ENCODE measurements at regions not wholly inside any gene's neighbourhood (a gene's known extent, or its start where the extent isn't known, plus 50 kb on each side); places are given as distances from the start of the nearest gene placed in this dataset.
"Not testable (repeated sequence)": the region's sequence is repeated elsewhere in the genome, so short reads cannot be mapped to it uniquely, and the experiment has no call there.

DNA sequence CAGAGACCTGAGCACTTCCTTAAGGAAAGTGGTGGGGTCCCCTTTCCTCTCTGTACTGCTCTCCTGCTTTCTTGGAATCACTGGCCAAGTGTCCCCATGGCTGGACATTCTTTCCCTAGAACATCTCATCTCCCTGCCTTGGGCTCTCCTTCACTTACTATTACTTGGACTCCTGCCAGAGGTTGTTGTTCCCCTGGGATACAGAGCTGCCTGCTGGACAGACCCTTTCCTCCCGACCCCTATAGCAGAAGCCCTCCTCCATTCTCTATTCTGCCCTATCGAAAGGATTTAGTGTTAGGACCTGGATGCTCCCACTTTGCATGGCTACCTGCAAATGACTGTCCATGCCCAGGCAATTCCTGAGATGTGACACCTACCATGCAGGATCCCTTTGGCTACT is 164.3 kb upstream of the PODXL start:
- DNase-seq: no peak

DNA sequence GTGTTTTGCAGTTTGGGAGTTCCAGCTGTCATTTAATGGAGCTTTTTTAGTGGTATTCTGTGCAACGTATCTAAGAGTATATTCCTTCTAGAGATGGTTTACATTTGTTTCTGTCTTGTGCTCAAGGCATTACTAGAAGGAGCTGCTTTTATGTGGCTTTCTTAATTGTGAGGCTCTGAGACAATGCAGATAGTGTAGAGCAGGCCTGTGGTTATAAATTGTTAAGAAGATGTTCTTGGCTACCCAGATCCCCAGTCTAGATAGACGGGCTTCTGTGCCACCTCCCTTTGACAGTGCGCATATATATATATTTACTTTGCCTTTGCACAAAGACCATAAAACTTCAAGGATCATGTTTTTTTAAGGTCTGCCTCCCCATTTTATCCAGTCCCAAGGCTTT is 160.8 kb upstream of the PODXL start:
- no peak for DNase-seq

DNA sequence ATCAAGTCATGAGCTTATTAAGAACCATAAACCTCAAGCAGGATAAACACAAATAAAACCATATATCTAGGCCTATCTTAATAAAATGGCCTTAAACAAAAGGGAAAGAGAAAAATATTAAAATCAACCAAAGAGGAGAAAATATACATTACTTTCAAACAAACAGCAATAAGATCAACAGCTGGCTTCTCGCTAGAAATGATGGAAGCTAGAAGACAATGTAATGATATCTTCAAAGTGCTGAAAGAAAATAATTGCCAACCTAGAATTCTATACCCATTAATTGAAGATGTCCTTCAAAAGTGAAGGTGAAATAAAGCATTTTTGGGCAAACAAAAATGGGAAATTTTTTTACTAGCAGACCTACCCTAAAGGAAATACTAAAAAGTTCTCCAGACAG is 142.9 kb upstream of the PODXL start:
- DNase-seq: no peak

DNA sequence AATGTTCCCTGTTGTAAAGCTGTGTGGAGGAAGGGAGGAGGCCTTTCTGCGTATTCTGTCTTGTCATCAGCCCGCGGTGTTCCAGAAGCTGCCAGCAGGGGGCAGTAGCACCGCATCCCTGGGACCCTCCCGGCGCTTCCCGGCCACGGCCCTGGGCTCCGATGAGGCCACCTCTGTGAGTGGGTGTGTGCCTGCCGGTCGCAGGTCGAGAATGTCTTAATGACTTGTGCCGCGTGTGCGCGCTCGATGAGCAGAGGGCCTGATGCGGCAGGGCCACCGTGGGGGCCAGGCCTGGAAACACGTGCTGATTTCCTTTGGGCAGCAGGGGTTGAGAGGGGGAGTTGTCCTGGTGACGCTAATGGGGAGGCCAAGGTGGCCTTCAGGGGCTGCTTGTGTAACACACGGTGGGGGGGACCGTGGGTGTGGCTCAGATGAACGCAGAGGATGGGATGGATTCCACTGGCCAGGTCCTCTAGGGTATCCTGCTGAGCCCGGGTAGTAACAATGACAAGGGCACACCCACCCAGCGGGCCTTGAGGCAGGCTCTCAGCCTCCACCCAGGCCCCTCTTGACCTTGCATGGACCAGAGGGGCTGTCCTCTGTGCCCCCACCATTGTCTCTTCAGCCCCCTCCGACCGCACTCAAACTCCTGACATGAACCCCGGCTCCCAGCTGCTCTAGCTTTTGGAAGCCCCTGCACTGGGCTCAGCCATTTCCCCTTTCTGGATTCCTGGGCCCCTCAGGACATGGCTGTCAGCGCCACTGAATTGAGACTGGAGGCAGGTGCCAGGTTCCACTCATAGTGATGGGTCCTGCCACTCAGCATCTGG is 135.9 kb upstream of the PODXL start:
- DNase-seq: peak; percentile 61

DNA sequence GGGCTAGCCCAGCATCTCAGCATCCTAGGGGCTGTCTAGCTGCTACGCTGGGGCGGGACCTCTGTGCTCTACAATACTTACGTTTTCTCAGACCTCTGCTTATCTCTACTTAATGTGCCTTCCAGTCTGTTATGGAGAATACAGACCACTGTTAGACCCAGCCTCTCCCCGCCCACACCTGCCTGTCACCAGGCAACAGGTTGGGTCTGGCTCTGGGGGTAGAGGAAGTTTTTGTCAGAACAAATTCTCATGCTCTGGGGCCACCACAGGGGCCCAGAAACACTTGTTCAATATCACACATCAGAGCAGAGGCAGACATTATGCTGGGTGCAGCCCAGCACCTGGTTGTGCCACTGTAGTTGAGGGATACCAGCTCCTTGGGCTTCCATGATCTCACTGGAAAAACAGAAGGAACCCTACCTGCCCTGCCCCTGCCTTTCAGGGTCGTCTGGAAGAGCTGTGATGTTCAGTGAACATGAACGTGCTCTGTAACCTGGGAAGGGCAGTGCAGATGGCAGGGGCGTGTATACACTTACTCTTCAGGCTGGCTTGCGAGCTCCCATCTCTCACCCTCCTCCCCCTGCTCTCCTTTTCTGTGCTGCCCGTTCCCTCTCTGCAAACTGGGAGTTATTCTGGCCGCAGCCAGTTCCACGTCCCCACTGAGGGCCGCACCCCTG is 135.2 kb upstream of the PODXL start:
- no peak for DNase-seq

DNA sequence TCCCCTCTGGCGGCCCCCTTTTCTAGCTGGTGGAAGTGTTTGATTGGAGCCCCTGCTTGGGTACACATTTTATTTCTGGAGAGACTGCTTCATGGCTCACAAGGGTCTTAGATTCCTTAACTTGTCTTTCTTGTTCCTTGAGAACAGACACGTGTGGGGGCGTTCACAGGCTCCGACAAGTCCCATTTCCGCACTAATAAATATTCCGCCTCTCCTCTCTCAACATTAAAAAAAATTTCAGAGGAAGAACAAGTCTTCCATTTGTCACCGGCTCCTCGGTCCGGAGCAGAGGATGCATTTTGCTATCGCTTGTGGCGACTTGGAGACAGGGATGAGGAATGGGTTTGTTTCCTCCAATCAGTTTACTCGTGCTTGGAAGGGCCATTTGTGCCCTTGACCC is 134.0 kb upstream of the PODXL start:
- no peak for DNase-seq

DNA sequence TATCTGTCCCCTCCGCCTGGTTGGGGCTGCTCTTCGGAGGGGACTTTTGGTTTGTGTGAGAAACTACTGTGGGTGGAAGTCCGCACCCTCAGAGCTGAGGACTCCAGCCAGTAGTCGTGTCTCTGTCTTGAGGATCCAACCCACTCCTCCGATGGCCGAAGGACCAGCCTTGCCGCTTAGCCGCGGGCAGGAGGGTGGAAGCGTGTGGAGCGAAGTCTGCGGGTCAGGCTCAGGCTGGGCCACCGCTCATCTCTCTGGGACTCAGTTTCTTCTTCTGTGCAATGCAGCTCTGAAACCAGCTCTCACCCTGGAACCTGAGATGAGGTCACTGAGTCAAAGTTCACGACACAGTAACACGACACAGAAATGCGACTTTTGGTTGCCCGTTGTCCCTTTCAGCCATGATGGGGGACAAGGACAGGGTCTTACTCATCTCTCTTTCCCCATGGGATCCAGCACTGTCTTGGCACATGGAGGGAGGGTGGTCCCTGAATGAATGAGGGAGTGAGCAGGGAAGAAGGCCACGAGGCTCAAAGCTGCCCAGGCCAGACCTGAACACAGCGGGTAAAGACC is 133.3 kb upstream of the PODXL start:
- DNase-seq: no peak

DNA sequence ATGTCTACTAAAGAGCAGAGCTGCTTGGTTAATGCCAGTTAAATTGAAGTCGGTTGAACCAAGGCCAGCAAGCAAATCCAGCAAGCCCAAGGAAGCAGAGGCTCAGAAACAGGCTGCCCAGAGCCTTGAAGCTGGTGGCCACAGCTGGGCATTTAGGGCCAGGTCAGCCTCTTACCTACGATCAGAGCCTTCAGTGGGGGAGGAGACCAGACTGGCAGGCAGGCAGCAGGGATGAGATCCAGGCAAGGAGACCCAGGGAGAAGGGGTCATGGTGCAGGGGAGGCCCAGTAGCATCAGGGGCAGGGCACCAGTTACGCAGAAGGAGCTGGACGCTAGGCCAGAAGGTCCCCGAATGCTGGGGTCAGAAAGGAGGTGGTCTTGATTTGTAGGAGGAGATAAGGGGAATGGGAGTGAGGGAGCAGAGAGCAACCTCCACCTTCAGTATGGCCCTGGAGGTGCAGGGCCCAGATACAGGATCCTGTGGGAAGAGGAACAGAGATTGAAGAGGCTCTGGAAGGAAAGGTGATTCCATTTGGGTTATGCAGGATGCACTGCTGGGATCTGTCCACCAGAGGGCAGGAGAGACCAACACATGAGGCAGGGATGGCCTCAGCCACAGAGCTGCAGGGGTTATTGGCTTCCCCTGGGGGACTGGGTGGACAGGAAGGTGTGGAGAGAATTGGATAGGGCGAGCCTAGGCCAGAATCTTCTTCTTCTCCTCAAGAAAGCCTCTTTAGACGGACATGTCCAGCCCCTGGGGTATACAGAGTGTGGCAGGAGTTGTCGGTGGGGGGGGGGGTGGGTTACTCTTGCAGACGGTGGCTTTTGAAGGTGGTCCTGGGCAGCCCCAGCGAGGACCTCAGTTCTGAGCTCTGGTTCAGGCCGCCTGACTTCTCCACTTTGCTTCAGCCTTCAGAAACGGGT is 132.6 kb upstream of the PODXL start:
- peak; percentile 63 for DNase-seq

DNA sequence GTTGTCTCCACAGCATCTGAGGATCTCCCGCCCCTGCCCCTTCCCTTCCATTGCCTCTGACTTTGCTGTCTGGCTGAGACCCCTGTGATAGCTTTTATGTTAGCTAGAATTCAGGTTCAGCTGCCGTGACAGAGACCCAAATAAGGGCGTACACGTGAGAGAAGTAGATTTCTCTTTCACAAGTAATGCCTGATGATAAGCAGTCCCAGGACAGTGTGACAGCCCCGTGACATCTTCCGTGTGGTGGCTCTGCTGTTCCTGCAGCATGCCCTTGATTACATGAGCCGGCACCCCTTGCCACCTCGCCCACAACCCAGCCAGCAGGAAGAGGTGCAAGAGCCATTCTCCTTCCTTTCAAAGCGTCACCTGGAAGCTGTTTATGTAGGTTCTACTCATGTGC is 130.9 kb upstream of the PODXL start:
- no peak for DNase-seq

DNA sequence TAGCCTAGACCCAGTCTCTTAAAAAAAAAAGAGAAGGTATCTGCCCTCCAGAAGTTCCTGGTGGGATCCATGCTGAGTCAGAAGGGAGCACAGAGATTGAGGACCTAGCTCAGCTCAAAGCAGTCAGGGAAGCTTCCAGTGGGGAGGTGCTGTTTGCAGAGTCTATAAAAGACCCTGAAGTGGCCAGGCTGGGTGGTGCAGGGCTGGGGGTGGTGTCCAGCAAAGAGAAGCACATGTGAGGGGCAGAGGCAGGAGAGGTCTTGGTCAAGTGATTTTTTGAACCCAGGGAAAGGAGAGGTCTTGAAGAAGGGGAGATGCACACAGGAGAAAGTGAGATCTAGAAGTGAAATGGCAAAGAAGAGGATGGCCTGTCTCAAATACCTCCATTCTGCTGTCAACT is 130.4 kb upstream of the PODXL start:
- no peak for DNase-seq

DNA sequence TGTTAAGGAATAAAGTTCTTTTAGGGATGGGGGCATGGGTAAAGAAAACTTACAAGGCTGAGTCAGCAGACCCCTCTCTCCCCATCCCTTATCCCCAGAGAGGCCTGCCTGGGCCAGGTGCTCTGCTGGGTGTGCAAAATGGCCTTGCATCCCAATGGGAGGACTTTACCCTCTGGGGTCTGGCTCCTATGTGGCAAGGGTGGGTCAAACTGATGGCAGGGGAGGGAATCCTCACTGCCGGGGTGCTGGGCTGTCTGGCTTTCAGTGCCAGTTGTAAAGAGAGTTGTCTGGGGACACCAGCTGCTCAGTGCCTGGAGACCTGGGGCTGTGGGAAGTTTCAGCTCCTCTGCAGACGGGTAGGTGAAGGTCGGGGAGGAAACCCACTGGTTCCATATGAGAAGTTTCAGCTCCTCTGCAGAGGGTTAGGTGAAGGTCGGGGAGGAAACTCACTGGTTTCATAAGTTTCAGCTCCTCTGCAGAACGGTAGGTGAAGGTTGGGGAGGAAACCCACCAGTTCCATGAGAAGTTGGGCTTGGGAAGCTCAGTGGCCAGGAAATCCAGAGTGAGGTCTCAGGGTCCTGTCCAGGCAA is 127.2 kb upstream of the PODXL start:
- no peak for DNase-seq

DNA sequence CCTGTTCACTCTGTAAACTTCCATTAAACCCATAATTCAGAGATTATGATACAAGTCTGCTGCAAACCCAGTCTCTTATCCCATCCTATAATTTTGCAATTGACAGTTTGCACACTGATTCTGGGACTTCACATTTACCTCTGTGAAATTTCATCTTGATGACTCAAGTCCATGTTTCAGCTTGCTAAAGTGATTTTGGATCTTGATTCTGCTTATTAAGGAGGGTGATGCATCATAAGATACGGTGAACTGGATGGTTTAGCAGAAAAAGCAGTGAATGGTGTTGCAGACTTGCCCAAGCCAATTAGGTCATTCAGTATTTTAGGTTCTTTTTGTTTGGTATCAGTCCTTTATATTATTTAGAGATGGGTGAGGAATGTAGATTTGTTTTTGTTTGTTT is 125.5 kb upstream of the PODXL start:
- no peak for DNase-seq

DNA sequence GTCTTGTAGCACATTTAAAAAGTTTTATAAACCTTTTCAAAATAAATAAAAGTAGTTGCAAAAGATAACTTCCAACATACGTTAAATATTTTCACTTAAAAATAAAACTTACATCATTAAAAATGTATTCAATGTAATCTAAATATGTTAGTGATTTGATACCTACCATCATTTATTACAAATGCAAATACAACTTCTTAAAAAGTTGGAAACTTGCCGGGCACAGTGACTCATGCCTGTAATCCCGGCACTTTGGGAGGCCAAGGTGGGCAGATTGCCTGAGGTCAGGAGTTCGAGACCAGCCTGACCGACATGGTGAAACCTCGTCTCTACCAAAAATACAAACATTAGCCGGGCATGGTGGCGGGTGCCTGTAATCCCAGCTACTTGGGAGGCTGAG is 122.6 kb upstream of the PODXL start:
- not testable (repeated sequence) for DNase-seq

DNA sequence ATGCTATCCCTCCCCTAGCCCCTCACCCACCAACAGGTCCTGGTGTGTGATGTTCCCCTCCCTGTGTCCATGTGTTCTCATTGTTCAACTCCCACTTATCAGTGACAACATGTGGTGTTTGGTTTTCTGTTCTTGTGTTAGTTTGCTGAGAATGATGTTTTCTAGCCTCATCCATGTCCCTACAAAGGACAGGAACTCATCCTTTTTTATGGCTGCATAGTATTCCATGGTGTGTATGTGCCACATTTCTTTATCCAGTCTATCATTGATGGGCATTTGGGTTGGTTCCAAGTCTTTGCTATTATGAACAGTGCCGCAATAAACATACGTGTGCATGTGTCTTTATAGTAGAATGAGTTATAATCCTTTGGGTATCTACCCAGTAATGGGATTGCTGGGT is 120.4 kb upstream of the PODXL start:
- DNase-seq: not testable (repeated sequence)

DNA sequence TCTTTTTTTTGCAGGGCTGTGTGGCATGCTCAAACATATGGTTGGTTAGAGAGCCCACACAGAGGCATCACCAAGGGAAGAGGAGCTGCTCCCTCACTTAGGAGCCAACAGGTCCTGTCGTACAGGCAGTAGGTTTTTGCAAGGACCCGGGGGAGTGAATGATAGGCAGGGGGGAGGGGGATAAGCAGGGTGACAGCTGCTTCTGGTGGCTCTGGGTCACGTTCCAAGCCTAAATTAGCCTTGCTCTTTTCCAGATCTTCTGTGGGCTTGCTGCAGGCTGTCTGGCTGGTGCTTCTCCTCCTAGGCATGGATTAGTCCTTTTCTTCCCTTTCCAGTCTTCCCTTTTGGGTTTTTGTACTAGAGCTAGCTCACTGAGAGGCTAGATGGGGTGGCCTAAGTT is 117.7 kb upstream of the PODXL start:
- DNase-seq: peak; percentile 35

DNA sequence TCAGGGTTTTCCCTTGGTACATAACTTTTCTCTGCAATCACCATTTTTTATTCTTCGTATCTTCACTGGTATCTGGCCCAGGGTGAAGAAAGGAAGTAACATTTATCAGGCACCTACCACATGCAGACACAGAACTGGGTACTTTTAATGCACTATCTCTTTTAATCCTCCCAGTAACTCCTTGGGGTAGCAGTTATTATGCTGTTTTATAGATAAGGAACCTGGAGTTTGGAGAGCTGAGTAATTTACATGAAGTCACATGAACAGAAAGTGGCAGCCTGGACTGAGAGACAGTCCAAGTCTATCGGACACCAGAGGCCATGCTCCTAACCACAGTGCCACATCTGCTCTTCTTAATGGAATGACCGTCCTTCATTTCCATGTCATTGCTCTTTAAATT is 117.1 kb upstream of the PODXL start:
- peak; percentile 81 for DNase-seq

DNA sequence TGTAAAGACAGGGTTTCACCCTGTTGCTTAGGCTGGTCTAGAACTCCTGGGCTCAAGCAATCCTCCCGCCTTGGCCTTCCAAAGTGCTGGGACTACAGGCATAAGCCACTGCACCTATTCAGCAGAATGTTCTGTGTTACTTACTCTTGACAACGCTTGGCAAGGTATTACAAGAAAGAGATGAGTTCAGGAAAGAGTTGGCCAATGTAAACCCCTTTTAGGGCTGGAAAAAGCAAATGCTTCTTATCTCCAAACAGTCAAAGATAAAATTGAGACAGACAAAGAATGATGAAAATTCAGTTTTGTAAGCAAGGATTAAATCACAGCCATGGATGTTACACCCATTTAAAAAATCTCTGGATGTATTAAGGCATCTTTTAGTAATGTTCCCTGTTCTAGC is 114.0 kb upstream of the PODXL start:
- DNase-seq: no peak

DNA sequence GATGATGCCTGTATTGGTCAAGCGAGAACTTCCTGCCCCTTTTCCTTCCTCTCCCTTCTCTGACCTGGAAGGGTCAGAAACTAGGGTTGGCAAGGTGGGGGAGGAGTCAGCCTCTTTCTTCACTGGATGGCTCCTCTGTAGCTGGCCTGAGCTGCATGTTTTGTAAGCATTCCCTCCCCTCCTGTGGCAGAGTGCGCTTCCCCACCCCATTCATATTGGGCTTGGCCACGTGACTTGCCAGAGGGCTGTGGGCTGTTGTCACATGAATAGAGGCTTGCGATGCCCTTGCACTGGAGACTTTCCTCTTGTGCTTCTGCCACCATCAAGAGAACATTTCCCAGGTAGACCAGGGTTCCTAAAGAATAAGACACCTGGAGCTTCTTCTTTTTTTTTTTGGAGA is 111.3 kb upstream of the PODXL start:
- DNase-seq: no peak

DNA sequence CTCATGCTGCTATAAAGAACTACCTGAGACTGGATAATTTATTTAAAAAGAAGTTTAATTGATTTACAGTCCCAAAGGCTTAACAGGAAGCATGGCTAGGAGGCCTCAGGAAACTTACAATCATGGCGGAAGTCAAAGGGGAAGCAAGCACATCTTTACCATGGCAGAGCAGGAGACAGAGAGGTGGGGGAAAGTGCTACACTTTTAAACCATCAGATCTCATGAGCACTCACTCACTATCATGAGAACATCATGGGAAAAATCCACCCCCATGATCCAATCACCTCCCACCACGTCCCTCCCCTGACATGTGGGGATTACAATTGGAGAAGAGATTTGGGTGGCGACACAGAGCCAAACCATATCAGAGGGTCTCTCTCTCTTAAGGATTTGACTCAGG is 108.6 kb upstream of the PODXL start:
- no peak for DNase-seq

DNA sequence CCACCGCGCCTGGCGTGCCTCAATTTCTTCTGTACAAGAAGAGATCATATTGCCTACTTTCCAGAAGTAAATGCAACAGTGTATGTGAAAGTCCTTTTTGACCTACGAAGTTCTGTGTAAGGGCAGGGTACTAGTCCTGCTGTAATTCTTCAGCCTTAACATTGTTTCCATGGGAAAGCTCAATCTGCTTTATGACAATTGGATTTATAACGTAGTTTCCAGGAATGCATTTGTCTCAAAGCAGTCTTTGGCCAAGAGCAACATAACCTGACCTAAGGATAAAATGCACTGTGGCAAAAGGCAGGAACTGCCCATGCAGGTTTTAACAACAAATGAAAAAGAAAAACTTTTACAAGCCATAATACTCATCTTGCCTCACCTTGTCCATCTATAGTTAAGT is 108.1 kb upstream of the PODXL start:
- DNase-seq: no peak

DNA sequence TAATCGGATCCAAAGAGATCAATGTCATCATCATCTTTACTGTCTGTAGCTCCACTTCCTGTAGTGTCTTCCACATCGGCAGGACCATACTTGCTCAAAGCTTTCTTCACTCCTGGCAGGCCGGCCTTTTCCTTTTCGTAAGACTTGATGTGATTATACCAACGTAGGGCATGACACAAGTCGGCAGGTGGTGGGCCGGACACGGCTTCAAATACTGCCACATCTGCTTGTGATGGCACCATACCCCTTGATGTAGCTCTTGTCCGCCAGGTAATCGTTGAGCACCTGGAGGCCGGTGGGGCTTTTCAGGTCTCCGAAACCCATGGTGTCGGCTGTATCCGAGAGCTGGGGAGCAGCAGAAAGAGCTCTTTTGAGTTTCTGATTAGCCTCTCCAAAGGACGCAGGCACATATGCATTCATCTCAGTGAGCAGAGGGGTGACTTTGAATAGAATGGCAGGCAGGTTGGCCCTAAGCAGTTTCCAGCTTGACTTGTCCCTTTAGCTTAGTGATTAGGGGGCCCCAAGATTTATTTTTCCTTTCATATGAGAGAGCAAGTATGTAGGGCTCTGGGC is 106.0 kb upstream of the PODXL start:
- DNase-seq: not testable (repeated sequence)

DNA sequence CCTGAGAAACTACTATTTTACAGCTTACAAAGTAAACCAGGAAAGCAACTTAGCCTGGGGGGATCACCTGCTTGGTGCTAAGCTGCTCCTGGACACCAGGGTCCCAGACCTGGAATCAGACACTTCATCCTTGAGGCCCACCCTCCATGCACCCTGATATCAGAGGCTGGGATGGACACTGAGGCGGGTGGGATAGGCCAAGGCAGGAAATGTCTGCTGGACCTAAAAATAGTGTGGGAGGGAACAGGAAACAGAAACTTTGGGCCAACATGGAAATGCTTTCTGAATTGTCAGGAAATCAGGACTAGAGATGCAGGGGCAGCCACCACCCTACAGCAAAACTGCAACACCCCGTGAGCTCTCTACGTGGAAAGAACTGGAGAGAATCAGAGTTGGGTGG is 101.5 kb upstream of the PODXL start:
- DNase-seq: no peak
